ENCODE measurements at regions not wholly inside any gene's neighbourhood (a gene's known extent, or its start where the extent isn't known, plus 50 kb on each side); places are given as distances from the start of the nearest gene placed in this dataset.

- no TSS peak for BruUV-seq (replicated peaks)
- no peak overlapping the region for H3K4me3 ChIP-seq (ENCODE audit: low read depth, low read length, poor library complexity, severe bottlenecking)
- DNase-seq (ENCODE audit: low spot score): no peak
- H3K27me3 ChIP-seq (replicated peaks; ENCODE audit: insufficient read depth, low read depth, low read length, poor library complexity): no peaks in the 10 kb centered on the region
- ChIA-PET CTCF (no interaction called here), POLR2A (ENCODE audit: low non-redundant PET) (no interaction called here)
- H3K9me3 ChIP-seq (ENCODE audit: low read depth, low read length, poor library complexity, severe bottlenecking): no peaks in the 10 kb centered on the region
- intact Hi-C loops (cut with micrococcal nuclease; ENCODE audit: unreplicated experiment): no loop called here
- TF ChIP-seq EZH2 (IDR thresholded peaks at IDR 0.05; ENCODE audit: borderline replicate concordance, low read depth, low read length, poor library complexity, severe bottlenecking): no peak
- TF ChIP-seq, protein P1, sequence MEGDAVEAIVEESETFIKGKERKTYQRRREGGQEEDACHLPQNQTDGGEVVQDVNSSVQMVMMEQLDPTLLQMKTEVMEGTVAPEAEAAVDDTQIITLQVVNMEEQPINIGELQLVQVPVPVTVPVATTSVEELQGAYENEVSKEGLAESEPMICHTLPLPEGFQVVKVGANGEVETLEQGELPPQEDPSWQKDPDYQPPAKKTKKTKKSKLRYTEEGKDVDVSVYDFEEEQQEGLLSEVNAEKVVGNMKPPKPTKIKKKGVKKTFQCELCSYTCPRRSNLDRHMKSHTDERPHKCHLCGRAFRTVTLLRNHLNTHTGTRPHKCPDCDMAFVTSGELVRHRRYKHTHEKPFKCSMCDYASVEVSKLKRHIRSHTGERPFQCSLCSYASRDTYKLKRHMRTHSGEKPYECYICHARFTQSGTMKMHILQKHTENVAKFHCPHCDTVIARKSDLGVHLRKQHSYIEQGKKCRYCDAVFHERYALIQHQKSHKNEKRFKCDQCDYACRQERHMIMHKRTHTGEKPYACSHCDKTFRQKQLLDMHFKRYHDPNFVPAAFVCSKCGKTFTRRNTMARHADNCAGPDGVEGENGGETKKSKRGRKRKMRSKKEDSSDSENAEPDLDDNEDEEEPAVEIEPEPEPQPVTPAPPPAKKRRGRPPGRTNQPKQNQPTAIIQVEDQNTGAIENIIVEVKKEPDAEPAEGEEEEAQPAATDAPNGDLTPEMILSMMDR (conservative IDR thresholded peaks at IDR 0.05; ENCODE audit: low read depth, low read length): no peak
- H3K27ac ChIP-seq (ENCODE audit: low read depth, low read length, poor library complexity, severe bottlenecking): no peak overlapping the region
- no peaks in the 10 kb centered on the region for H3K36me3 ChIP-seq (ENCODE audit: insufficient read depth, low read length, poor library complexity, severe bottlenecking)
- no peaks in the 10 kb centered on the region for H3K4me1 ChIP-seq (ENCODE audit: insufficient read depth, low read length, poor library complexity, severe bottlenecking)
Measured at GRCh38 chr9:26067608-26068007, 389.4 kb upstream of the TUSC1 start.

- Histone ChIP-seq H3K36me3 (ENCODE audit: insufficient read depth, low read length, poor library complexity, severe bottlenecking) (no peaks in the 10 kb centered on the region), H3K27me3 (replicated peaks; ENCODE audit: insufficient read depth, low read depth, low read length, poor library complexity) (no peaks in the 10 kb centered on the region), H3K4me3 (ENCODE audit: low read depth, low read length, poor library complexity, severe bottlenecking) (no peak overlapping the region), H3K27ac (ENCODE audit: low read depth, low read length, poor library complexity, severe bottlenecking) (no peak overlapping the region), H3K9me3 (ENCODE audit: low read depth, low read length, poor library complexity, severe bottlenecking) (no peaks in the 10 kb centered on the region), H3K4me1 (ENCODE audit: insufficient read depth, low read length, poor library complexity, severe bottlenecking) (no peaks in the 10 kb centered on the region)
- DNase-seq (ENCODE audit: low spot score): no peak
- POLR2A ChIA-PET (ENCODE audit: low non-redundant PET): no interaction called here
- CTCF ChIA-PET: no interaction called here
- TF ChIP-seq EZH2 (IDR thresholded peaks at IDR 0.05; ENCODE audit: borderline replicate concordance, low read depth, low read length, poor library complexity, severe bottlenecking): no peak
- intact Hi-C loops (cut with micrococcal nuclease; ENCODE audit: unreplicated experiment): no loop called here
- no TSS peak for BruUV-seq (replicated peaks)
Measured at GRCh38 chr9:26066237-26066636, 388.0 kb upstream of the TUSC1 start.

DNA sequence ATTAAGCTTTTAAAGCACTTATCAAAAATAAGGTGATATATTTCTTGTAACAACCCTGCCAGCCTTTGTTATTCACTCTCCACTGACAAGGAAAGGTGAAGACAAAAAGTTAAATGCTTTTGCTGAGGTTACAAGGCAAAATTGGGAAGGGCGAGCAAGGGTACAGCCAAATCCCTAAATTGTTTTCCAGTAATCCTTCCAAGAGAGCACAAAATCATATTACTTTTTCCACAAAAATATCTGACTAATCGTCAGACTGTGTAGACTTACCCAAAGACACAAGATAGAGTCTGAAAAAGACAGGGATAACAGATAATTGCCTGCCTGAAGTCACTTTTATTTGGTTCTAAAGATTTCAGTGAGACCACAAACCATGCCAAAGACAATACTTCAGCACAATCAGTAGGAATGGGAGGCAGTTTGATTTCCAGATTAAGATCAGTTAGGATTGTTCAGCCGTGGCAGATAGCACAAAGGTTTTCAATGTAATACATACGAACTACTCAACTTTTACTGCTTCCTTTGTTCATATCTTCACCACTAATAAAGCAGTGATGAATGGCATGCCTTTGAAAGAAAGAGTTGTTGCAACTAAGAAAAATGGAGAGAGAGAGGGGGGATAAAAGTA lies 383.8 kb upstream of the TUSC1 start:
- ChIA-PET POLR2A (ENCODE audit: low non-redundant PET) (no interaction called here), CTCF (no interaction called here)
- intact Hi-C loops (cut with micrococcal nuclease; ENCODE audit: unreplicated experiment): no loop called here
- DNase-seq (ENCODE audit: low spot score): no peak
- Histone ChIP-seq H3K4me1 (ENCODE audit: insufficient read depth, low read length, poor library complexity, severe bottlenecking) (no peaks in the 10 kb centered on the region), H3K9me3 (ENCODE audit: low read depth, low read length, poor library complexity, severe bottlenecking) (no peaks in the 10 kb centered on the region), H3K36me3 (ENCODE audit: insufficient read depth, low read length, poor library complexity, severe bottlenecking) (no peaks in the 10 kb centered on the region), H3K4me3 (ENCODE audit: low read depth, low read length, poor library complexity, severe bottlenecking) (no peak overlapping the region), H3K27ac (ENCODE audit: low read depth, low read length, poor library complexity, severe bottlenecking) (no peak overlapping the region), H3K27me3 (replicated peaks; ENCODE audit: insufficient read depth, low read depth, low read length, poor library complexity) (no peaks in the 10 kb centered on the region)
- TF ChIP-seq, protein P1 (conservative IDR thresholded peaks at IDR 0.05; ENCODE audit: low read depth, low read length): no peak
- no peak for TF ChIP-seq EZH2 (IDR thresholded peaks at IDR 0.05; ENCODE audit: borderline replicate concordance, low read depth, low read length, poor library complexity, severe bottlenecking)
- no TSS peak for BruUV-seq (replicated peaks)

Measured in A673 (cell line).